ENCODE measurements at regions not wholly inside any gene's neighbourhood (a gene's known extent, or its start where the extent isn't known, plus 50 kb on each side); places are given as distances from the start of the nearest gene placed in this dataset.
"Not testable (repeated sequence)": the region's sequence is repeated elsewhere in the genome, so short reads cannot be mapped to it uniquely, and the experiment has no call there.

- H2AK9ac ChIP-seq (replicated peaks; ENCODE audit: low read depth, low read length, poor library complexity) = no peak overlapping the region
- no peak overlapping the region for H3K56ac ChIP-seq (ENCODE audit: extremely low read depth, insufficient read depth, low read length)
- H3K4ac ChIP-seq (ENCODE audit: low read depth, low read length) = no peak overlapping the region
- no peak overlapping the region for H3K4me3 ChIP-seq (ENCODE audit: insufficient read depth, low read depth, low read length)
- in situ Hi-C loops (cut with MboI; ENCODE audit: low sequenced_read_pairs) (no loop called here), intact Hi-C loops (cut with micrococcal nuclease) (no loop called here), dilution Hi-C loops (cut with HindIII; ENCODE audit: low sequenced_read_pairs, unreplicated experiment) (no loop called here)
- no peak overlapping the region for H2BK120ac ChIP-seq (ENCODE audit: low read depth, low read length)
- H3K79me1 ChIP-seq (ENCODE audit: low read depth in 1 of 2, low read length in 2 of 2) = no peaks in the 10 kb centered on the region
- ATAC-seq (ENCODE audit: low read depth) (no peak), DNase-seq (no peak)
- H2AK5ac ChIP-seq (ENCODE audit: low read depth, low read length) = no peak overlapping the region
- POLR2A ChIA-PET (ENCODE audit: unreplicated experiment) = no interaction called here
- WGBS, 2 experiments (ENCODE audit: extremely low coverage in 2 of 2, insufficient read length in 1 of 2) = no CpG with 5 or more reads among the region's 1 CpG
- H3K27me3 ChIP-seq (ENCODE audit: control insufficient read depth, insufficient read depth, low read length) = no peaks in the 10 kb centered on the region
- H3K23ac ChIP-seq (ENCODE audit: low read depth, low read length) = no peak overlapping the region
- no peaks in the 10 kb centered on the region for H4K20me1 ChIP-seq (ENCODE audit: insufficient read depth, low read length)
- TF ChIP-seq USF2 (IDR thresholded peaks at IDR 0.05; ENCODE audit: low read depth, low read length) (no peak), RFX5 (IDR thresholded peaks at IDR 0.05; ENCODE audit: low read depth, low read length) (no peak)
- H3K9ac ChIP-seq (ENCODE audit: low read depth, low read length) = no peak overlapping the region
- no peak overlapping the region for H2BK15ac ChIP-seq (ENCODE audit: low read depth, low read length)
- no peak overlapping the region for H2BK20ac ChIP-seq (ENCODE audit: low read depth, low read length)
- no peak overlapping the region for H2BK5ac ChIP-seq (ENCODE audit: low read depth, low read length, poor library complexity, severe bottlenecking)
- no peaks in the 10 kb centered on the region for H3K4me1 ChIP-seq (ENCODE audit: control insufficient read depth, insufficient read depth, low read length)
- no peak overlapping the region for H4K8ac ChIP-seq (ENCODE audit: low read depth in 2 of 2, low read length in 2 of 2)
- no peak overlapping the region for H4K91ac ChIP-seq (ENCODE audit: insufficient read depth, low read depth, low read length)
- H3K27ac ChIP-seq (ENCODE audit: insufficient read depth, low read length) = no peak overlapping the region
- H3K9me1 ChIP-seq (ENCODE audit: insufficient read depth, low read length) = no peaks in the 10 kb centered on the region
- CTCF ChIA-PET = no interaction called here
- no peak overlapping the region for H3K14ac ChIP-seq (replicated peaks; ENCODE audit: low read depth, low read length)
- H3K9me3 ChIP-seq (ENCODE audit: control insufficient read depth, insufficient read depth, low read length) = peaks cover 17% of the 10 kb centered on the region
- BruUV-seq (replicated peaks) = no TSS peak
- no peak overlapping the region for H2AFZ ChIP-seq (replicated peaks; ENCODE audit: low read length, poor library complexity)
- H3K4me2 ChIP-seq (ENCODE audit: low read depth, low read length) = no peak overlapping the region
- no peak overlapping the region for H3K18ac ChIP-seq (ENCODE audit: low read depth, low read length)
- H4K5ac ChIP-seq (ENCODE audit: low read depth, low read length) = no peak overlapping the region
- H3K36me3 ChIP-seq (ENCODE audit: control insufficient read depth, insufficient read depth, low read length) = no peaks in the 10 kb centered on the region
Measured at GRCh38 chr7:145431834-145432233, 596.0 kb upstream of the TPK1 start.

- H3K9me3 ChIP-seq (ENCODE audit: control insufficient read depth, insufficient read depth, low read length); H3K4me3 ChIP-seq (ENCODE audit: insufficient read depth, low read depth, low read length); H3K4me1 ChIP-seq (ENCODE audit: control insufficient read depth, insufficient read depth, low read length); H3K27me3 ChIP-seq (ENCODE audit: control insufficient read depth, insufficient read depth, low read length); H3K27ac ChIP-seq (ENCODE audit: insufficient read depth, low read length); H2AK9ac ChIP-seq (replicated peaks; ENCODE audit: low read depth, low read length, poor library complexity); H4K5ac ChIP-seq (ENCODE audit: low read depth, low read length); H2AK5ac ChIP-seq (ENCODE audit: low read depth, low read length); BruUV-seq (replicated peaks); H3K9me1 ChIP-seq (ENCODE audit: insufficient read depth, low read length); in situ Hi-C loops (cut with MboI; ENCODE audit: low sequenced_read_pairs); H2BK120ac ChIP-seq (ENCODE audit: low read depth, low read length); H2BK20ac ChIP-seq (ENCODE audit: low read depth, low read length); H3K4me2 ChIP-seq (ENCODE audit: low read depth, low read length); H3K14ac ChIP-seq (replicated peaks; ENCODE audit: low read depth, low read length); dilution Hi-C loops (cut with HindIII; ENCODE audit: low sequenced_read_pairs, unreplicated experiment); H3K9ac ChIP-seq (ENCODE audit: low read depth, low read length); H3K36me3 ChIP-seq (ENCODE audit: control insufficient read depth, insufficient read depth, low read length); DNase-seq; H2BK15ac ChIP-seq (ENCODE audit: low read depth, low read length); H4K20me1 ChIP-seq (ENCODE audit: insufficient read depth, low read length); H3K18ac ChIP-seq (ENCODE audit: low read depth, low read length); H3K79me1 ChIP-seq (ENCODE audit: low read depth in 1 of 2, low read length in 2 of 2); ATAC-seq (ENCODE audit: low read depth); H3K56ac ChIP-seq (ENCODE audit: extremely low read depth, insufficient read depth, low read length); H4K91ac ChIP-seq (ENCODE audit: insufficient read depth, low read depth, low read length); intact Hi-C loops (cut with micrococcal nuclease); CTCF ChIA-PET; H3K4ac ChIP-seq (ENCODE audit: low read depth, low read length); POLR2A ChIA-PET (ENCODE audit: unreplicated experiment); H2BK5ac ChIP-seq (ENCODE audit: low read depth, low read length, poor library complexity, severe bottlenecking); H3K23ac ChIP-seq (ENCODE audit: low read depth, low read length); H2AFZ ChIP-seq (replicated peaks; ENCODE audit: low read length, poor library complexity); H4K8ac ChIP-seq (ENCODE audit: low read depth in 2 of 2, low read length in 2 of 2): not testable (repeated sequence)
- WGBS, 2 experiments (ENCODE audit: extremely low coverage in 2 of 2, insufficient read length in 1 of 2) = no CpG with 5 or more reads among the region's 8 CpGs
Measured at GRCh38 chr7:145418481-145418880, 582.6 kb upstream of the TPK1 start.

Measured in IMR-90 (cell line).